Lower lobe of right lung (tissue), 2 donors: ENCODE measurements at regions not wholly inside any gene's neighbourhood (a gene's known extent, or its start where the extent isn't known, plus 50 kb on each side); places are given as distances from the start of the nearest gene placed in this dataset.

Experiments
- ATAC-seq, 2 donors: fragments of 200-7000 bp; cut with Tn5 transposase; one replicate each; pipeline ENCODE4 v1.9.1; 2020 to 2022; ENCODE audit warnings: mild to moderate bottlenecking in 2 of 2, moderate library complexity in 2 of 2
- DNase-seq: peaks from one replicate; pipeline ENCODE4 v3.0.0-alpha.2; 2020
- H3K27ac ChIP-seq: fragments of 200-600 bp; one replicate; pipeline ENCODE4 v1.8.0; 2022
- H3K27me3 ChIP-seq: fragments of 200-600 bp; one replicate; pipeline ENCODE4 v1.8.0; 2022; ENCODE audit warnings: low read depth
- H3K36me3 ChIP-seq: fragments of 200-600 bp; one replicate; pipeline ENCODE4 v1.8.0; 2022; ENCODE audit warnings: mild to moderate bottlenecking
- H3K4me1 ChIP-seq: fragments of 200-600 bp; one replicate; pipeline ENCODE4 v1.8.0; 2022
- H3K4me3 ChIP-seq: fragments of 200-600 bp; one replicate; pipeline ENCODE4 v1.8.0; 2022; ENCODE audit warnings: mild to moderate bottlenecking
- H3K9me3 ChIP-seq: fragments of 200-600 bp; one replicate; pipeline ENCODE4 v1.8.0; 2022
- intact Hi-C: fragments of 100-400 bp; cut with DNase I; formaldehyde crosslinking; loops from one replicate; pipeline ENCODE4 v1.11.0; 2022
- TF ChIP-seq, protein P1 (sequence below): fragments of 200-600 bp; IDR thresholded peaks from one replicate; pipeline ENCODE4 v1.8.0; 2022; ENCODE audit warnings: antibody characterized with exemption, mild to moderate bottlenecking
- donor health status: DM: no; HTN: yes; CAD: no; lungs with severe emphysema.

DNA sequence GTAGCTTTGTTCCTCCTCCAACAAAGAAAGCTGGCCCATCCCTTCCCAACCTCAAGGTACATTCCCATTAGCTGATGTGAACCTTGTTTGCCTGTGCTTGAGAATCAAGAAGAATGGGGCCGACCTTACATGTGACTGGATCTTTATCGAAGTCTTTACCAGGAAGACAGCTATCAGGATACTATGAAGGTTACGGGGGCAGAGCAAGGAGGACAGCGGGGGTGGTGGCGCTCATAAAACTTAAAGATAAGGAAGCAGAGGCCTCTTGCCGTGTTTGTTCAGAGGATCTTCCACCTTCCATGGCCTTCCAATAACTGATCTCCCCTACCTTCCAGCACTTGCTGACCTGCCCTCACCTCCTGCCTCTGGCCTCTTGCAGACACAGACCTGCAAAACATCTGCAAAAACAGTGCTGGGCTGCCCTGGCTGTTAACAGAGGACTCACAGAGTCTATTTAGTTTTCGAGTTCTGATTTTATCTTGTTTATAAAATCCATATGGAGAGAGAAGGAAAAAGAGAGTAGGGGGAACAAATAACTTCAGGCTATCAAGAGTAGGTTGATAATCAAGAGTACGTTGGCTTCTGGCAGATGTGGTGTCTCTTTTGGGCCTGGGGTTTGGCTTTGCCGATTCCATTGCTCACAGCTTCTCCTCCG is 198.0 kb downstream of the HUNK start:
- H3K4me3 ChIP-seq: no peak overlapping the region
- DNase-seq: no peak
- H3K27ac ChIP-seq: no peak overlapping the region
- H3K36me3 ChIP-seq: no peaks in the 10 kb centered on the region
- no peak for ATAC-seq
- H3K4me1 ChIP-seq: no peaks in the 10 kb centered on the region
- TF ChIP-seq, protein P1, sequence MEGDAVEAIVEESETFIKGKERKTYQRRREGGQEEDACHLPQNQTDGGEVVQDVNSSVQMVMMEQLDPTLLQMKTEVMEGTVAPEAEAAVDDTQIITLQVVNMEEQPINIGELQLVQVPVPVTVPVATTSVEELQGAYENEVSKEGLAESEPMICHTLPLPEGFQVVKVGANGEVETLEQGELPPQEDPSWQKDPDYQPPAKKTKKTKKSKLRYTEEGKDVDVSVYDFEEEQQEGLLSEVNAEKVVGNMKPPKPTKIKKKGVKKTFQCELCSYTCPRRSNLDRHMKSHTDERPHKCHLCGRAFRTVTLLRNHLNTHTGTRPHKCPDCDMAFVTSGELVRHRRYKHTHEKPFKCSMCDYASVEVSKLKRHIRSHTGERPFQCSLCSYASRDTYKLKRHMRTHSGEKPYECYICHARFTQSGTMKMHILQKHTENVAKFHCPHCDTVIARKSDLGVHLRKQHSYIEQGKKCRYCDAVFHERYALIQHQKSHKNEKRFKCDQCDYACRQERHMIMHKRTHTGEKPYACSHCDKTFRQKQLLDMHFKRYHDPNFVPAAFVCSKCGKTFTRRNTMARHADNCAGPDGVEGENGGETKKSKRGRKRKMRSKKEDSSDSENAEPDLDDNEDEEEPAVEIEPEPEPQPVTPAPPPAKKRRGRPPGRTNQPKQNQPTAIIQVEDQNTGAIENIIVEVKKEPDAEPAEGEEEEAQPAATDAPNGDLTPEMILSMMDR: no peak
- H3K9me3 ChIP-seq: no peaks in the 10 kb centered on the region
- intact Hi-C loops: no loop called here
- no peaks in the 10 kb centered on the region for H3K27me3 ChIP-seq

DNA sequence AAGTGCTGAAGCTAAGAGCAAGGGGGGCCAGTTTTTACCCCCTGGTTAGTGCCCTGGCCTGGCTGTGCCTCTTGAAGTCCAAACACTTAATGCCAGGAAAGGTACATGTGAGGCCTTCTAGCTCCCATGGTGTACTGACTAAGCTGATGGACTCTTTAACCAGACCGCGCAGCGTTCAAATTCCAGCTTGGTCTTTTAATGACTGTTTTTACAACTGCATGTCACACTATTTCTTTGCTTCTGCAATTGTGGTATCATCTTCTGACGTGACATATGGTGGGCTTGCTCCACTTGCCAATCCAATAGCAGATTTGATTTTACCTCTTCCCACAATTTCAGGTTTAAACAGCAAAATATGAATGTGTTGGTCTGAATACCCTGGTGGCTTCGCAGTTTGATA is 197.3 kb downstream of the HUNK start:
- ATAC-seq (no peak), DNase-seq (no peak)
- Histone ChIP-seq H3K27ac (no peak overlapping the region), H3K36me3 (no peaks in the 10 kb centered on the region), H3K4me1 (no peaks in the 10 kb centered on the region), H3K27me3 (no peaks in the 10 kb centered on the region), H3K9me3 (no peaks in the 10 kb centered on the region), H3K4me3 (no peak overlapping the region)
- TF ChIP-seq, protein P1: no peak
- intact Hi-C loops: no loop called here

DNA sequence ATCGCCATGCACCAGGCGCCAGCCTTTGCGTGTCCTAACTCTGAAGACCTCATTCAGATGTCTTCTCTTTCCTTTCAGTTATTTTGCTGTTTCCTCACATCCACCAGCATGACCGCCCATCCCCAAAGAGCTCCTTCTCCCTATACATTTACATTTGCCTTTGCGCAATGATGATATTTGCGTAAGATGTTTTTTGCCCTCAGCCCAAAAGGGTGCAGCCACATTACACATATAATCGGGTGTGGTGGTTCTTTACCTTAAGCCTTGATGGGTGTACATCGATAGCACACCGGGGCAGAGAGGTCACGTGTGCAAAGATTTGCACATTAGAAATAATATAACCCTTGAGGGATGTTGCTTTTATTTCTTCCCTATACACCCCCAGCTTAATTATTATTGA is 192.8 kb downstream of the HUNK start:
- Histone ChIP-seq H3K9me3 (no peaks in the 10 kb centered on the region), H3K4me1 (no peaks in the 10 kb centered on the region), H3K27ac (no peak overlapping the region), H3K4me3 (no peak overlapping the region), H3K27me3 (no peaks in the 10 kb centered on the region), H3K36me3 (no peaks in the 10 kb centered on the region)
- DNase-seq: no peak
- intact Hi-C loops: no loop called here
- TF ChIP-seq, protein P1: no peak
- no peak for ATAC-seq

DNA sequence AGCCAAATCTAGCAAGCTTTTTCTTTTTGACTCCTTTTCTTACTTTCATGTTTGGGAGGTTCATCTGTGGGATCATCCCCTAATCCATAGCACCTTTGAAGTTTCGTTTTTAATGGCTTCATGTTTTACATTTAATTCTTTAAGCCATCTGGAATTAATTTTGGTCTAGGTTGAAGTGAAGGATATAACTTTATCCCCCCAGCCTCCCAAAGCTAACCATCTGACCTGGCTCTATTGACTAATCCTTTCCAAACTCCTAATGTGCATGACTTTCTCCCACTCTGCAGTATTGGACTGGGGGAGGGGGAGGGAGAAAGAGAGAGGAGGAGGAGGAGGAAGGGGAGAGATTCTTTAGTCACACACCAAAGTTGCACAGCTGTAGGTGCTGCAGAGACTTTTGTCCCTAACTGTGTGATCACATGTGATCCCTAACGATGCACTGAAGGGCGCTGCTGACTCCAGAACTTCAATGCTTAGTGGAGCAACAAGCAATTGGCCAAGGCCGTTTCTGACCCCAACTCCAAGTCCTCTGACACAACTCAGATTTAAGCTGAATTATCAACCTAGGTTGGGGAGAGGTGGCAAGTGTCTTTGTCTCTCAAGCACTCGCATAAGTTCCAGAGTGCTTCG is 191.6 kb downstream of the HUNK start:
- intact Hi-C loops: no loop called here
- H3K27ac ChIP-seq: no peak overlapping the region
- no peaks in the 10 kb centered on the region for H3K36me3 ChIP-seq
- H3K9me3 ChIP-seq: no peaks in the 10 kb centered on the region
- H3K27me3 ChIP-seq: no peaks in the 10 kb centered on the region
- H3K4me1 ChIP-seq: no peaks in the 10 kb centered on the region
- no peak overlapping the region for H3K4me3 ChIP-seq
- ATAC-seq (no peak), DNase-seq (no peak)
- TF ChIP-seq, protein P1: no peak

DNA sequence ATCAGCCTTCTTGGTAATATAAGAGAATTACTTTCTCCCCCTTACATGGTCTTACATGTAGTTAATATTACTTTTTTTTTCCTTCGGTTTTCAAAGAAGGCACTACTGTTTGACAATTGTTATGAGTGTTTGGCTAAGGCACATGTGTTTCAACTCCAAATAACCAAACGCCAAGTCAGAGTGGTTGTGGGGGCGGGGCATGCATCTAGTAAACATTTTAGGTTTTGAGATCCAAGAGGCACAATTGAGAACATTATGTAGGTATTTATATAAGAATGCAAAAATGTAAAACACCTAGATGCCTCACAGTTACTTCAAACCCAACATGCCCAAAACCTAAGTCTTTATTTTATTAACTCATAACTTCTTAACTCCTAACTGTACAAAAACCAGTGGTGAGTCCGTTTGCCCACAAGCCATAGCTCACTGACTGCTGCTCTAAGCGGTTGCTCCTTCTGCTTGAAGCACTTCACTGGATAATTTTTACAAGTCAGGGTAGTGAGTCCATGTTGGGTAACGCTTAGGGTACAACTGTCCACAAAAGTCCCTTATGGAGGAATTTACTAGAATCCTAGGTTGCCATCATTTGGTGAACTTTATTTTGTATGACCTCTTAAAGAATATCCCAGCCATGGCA is 189.9 kb downstream of the HUNK start:
- H3K27ac ChIP-seq: no peak overlapping the region
- no peaks in the 10 kb centered on the region for H3K4me1 ChIP-seq
- H3K9me3 ChIP-seq: no peaks in the 10 kb centered on the region
- no peak overlapping the region for H3K4me3 ChIP-seq
- intact Hi-C loops: no loop called here
- no peaks in the 10 kb centered on the region for H3K36me3 ChIP-seq
- no peak for ATAC-seq
- TF ChIP-seq, protein P1: no peak
- no peak for DNase-seq
- H3K27me3 ChIP-seq: no peaks in the 10 kb centered on the region
